ENCODE measurements at regions not wholly inside any gene's neighbourhood (a gene's known extent, or its start where the extent isn't known, plus 50 kb on each side); places are given as distances from the start of the nearest gene placed in this dataset.

DNA sequence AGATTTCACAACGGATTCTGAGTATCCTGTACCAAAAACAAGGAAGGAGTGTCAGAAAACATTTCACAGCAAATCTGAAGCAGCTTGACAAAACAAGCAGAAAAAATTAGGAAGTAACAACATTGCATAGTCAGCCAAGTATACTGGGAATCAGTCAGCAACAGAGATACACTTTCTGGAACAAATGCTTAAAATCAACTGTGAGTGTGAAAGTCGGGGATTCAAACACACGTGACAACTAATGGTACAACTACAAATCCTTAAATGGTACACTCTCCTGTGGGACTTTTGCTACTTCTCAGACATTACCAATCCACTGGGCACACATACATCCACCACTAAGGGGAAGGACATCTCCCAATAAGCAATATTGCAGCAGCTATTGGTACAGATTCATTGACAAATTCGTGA lies 296.6 kb upstream of the MME start:
- H3K36me3 ChIP-seq (ENCODE audit: insufficient read depth, low read length): no peaks in the 10 kb centered on the region
- no peak overlapping the region for H3K27ac ChIP-seq (ENCODE audit: low read length)
- H3K9ac ChIP-seq (ENCODE audit: low read length): no peak overlapping the region
- no peaks in the 10 kb centered on the region for H3K79me2 ChIP-seq (replicated peaks; ENCODE audit: insufficient read depth, low read length)
- TF ChIP-seq, protein P1, sequence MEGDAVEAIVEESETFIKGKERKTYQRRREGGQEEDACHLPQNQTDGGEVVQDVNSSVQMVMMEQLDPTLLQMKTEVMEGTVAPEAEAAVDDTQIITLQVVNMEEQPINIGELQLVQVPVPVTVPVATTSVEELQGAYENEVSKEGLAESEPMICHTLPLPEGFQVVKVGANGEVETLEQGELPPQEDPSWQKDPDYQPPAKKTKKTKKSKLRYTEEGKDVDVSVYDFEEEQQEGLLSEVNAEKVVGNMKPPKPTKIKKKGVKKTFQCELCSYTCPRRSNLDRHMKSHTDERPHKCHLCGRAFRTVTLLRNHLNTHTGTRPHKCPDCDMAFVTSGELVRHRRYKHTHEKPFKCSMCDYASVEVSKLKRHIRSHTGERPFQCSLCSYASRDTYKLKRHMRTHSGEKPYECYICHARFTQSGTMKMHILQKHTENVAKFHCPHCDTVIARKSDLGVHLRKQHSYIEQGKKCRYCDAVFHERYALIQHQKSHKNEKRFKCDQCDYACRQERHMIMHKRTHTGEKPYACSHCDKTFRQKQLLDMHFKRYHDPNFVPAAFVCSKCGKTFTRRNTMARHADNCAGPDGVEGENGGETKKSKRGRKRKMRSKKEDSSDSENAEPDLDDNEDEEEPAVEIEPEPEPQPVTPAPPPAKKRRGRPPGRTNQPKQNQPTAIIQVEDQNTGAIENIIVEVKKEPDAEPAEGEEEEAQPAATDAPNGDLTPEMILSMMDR (IDR thresholded peaks at IDR 0.05; ENCODE audit: poor library complexity, severe bottlenecking): no peak
- no peak for TF ChIP-seq RAD21 (conservative IDR thresholded peaks at IDR 0.05)
- no peak for TF ChIP-seq EP300 (conservative IDR thresholded peaks at IDR 0.05; ENCODE audit: poor library complexity, severe bottlenecking)
- TF ChIP-seq, protein P2, sequence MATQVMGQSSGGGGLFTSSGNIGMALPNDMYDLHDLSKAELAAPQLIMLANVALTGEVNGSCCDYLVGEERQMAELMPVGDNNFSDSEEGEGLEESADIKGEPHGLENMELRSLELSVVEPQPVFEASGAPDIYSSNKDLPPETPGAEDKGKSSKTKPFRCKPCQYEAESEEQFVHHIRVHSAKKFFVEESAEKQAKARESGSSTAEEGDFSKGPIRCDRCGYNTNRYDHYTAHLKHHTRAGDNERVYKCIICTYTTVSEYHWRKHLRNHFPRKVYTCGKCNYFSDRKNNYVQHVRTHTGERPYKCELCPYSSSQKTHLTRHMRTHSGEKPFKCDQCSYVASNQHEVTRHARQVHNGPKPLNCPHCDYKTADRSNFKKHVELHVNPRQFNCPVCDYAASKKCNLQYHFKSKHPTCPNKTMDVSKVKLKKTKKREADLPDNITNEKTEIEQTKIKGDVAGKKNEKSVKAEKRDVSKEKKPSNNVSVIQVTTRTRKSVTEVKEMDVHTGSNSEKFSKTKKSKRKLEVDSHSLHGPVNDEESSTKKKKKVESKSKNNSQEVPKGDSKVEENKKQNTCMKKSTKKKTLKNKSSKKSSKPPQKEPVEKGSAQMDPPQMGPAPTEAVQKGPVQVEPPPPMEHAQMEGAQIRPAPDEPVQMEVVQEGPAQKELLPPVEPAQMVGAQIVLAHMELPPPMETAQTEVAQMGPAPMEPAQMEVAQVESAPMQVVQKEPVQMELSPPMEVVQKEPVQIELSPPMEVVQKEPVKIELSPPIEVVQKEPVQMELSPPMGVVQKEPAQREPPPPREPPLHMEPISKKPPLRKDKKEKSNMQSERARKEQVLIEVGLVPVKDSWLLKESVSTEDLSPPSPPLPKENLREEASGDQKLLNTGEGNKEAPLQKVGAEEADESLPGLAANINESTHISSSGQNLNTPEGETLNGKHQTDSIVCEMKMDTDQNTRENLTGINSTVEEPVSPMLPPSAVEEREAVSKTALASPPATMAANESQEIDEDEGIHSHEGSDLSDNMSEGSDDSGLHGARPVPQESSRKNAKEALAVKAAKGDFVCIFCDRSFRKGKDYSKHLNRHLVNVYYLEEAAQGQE (IDR thresholded peaks at IDR 0.05; ENCODE audit: borderline replicate concordance): no peak
- TF ChIP-seq TAF1 (IDR thresholded peaks at IDR 0.05; ENCODE audit: low read depth): no peak
- no peak for TF ChIP-seq MXI1 (conservative IDR thresholded peaks at IDR 0.05; ENCODE audit: poor library complexity, severe bottlenecking)
- TF ChIP-seq POLR2AphosphoS5 (IDR thresholded peaks at IDR 0.05): no peak
- TF ChIP-seq SMC3 (conservative IDR thresholded peaks at IDR 0.05; ENCODE audit: poor library complexity): no peak
- no peak for TF ChIP-seq EZH2 (IDR thresholded peaks at IDR 0.05; ENCODE audit: borderline replicate concordance, insufficient read depth, low read length, poor library complexity, severe bottlenecking)
- no peak overlapping the region for H2AFZ ChIP-seq (ENCODE audit: low read depth, low read length)
- H3K9me3 ChIP-seq (ENCODE audit: low read length): no peaks in the 10 kb centered on the region
- no peaks in the 10 kb centered on the region for H3F3A ChIP-seq (ENCODE audit: insufficient read depth, low read length, poor library complexity, severe bottlenecking)
- H3K4me2 ChIP-seq (ENCODE audit: low read length): no peak overlapping the region
- H3K4me3 ChIP-seq (ENCODE audit: low read length): no peak overlapping the region
- H3K9me2 ChIP-seq (ENCODE audit: insufficient read depth, low read length): no peaks in the 10 kb centered on the region
- H4K20me1 ChIP-seq (ENCODE audit: insufficient read depth): no peaks in the 10 kb centered on the region
- no peaks in the 10 kb centered on the region for H3K27me3 ChIP-seq (ENCODE audit: insufficient read depth, low read depth, low read length)

DNA sequence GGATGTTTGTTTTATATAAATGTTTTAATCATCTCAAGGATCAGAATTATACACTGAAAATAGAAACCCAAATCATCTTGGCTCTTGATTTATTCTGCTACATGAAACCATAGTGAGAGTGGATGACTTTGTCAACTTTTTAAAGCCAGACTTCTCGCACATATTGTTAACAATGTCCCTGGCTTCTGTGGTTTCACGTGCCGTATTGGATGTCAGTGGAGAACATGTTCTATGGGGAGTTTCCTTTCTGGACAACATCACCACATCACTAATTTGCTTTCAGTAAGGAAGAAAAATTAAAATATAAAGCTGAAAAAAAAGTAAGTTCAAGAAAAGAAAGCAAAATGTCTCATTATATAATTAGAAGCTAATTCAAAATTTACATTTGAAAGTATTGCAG lies 297.1 kb upstream of the MME start:
- no peaks in the 10 kb centered on the region for H3K36me3 ChIP-seq (ENCODE audit: insufficient read depth, low read length)
- TF ChIP-seq EP300 (conservative IDR thresholded peaks at IDR 0.05; ENCODE audit: poor library complexity, severe bottlenecking) (no peak), TAF1 (IDR thresholded peaks at IDR 0.05; ENCODE audit: low read depth) (no peak), POLR2AphosphoS5 (IDR thresholded peaks at IDR 0.05) (no peak), SMC3 (conservative IDR thresholded peaks at IDR 0.05; ENCODE audit: poor library complexity) (no peak), EZH2 (IDR thresholded peaks at IDR 0.05; ENCODE audit: borderline replicate concordance, insufficient read depth, low read length, poor library complexity, severe bottlenecking) (no peak), RAD21 (conservative IDR thresholded peaks at IDR 0.05) (no peak), MXI1 (conservative IDR thresholded peaks at IDR 0.05; ENCODE audit: poor library complexity, severe bottlenecking) (no peak)
- TF ChIP-seq, protein P1 (IDR thresholded peaks at IDR 0.05; ENCODE audit: poor library complexity, severe bottlenecking): no peak
- TF ChIP-seq, protein P2 (IDR thresholded peaks at IDR 0.05; ENCODE audit: borderline replicate concordance): no peak
- no peaks in the 10 kb centered on the region for H3K9me2 ChIP-seq (ENCODE audit: insufficient read depth, low read length)

More for the DNA sequence above, 297.1 kb upstream of the MME start:
- H3K4me2 ChIP-seq (ENCODE audit: low read length): no peak overlapping the region
- no peaks in the 10 kb centered on the region for H3K27me3 ChIP-seq (ENCODE audit: insufficient read depth, low read depth, low read length)
- no peaks in the 10 kb centered on the region for H3K9me3 ChIP-seq (ENCODE audit: low read length)
- no peak overlapping the region for H3K4me3 ChIP-seq (ENCODE audit: low read length)
- H4K20me1 ChIP-seq (ENCODE audit: insufficient read depth): no peaks in the 10 kb centered on the region
- H3K27ac ChIP-seq (ENCODE audit: low read length): no peak overlapping the region
- no peaks in the 10 kb centered on the region for H3F3A ChIP-seq (ENCODE audit: insufficient read depth, low read length, poor library complexity, severe bottlenecking)
- H3K9ac ChIP-seq (ENCODE audit: low read length): no peak overlapping the region
- H2AFZ ChIP-seq (ENCODE audit: low read depth, low read length): no peak overlapping the region
- H3K79me2 ChIP-seq (replicated peaks; ENCODE audit: insufficient read depth, low read length): no peaks in the 10 kb centered on the region

All from neural cell (in vitro differentiated cells).